ENCODE measurements at regions not wholly inside any gene's neighbourhood (a gene's known extent, or its start where the extent isn't known, plus 50 kb on each side); places are given as distances from the start of the nearest gene placed in this dataset.

DNA sequence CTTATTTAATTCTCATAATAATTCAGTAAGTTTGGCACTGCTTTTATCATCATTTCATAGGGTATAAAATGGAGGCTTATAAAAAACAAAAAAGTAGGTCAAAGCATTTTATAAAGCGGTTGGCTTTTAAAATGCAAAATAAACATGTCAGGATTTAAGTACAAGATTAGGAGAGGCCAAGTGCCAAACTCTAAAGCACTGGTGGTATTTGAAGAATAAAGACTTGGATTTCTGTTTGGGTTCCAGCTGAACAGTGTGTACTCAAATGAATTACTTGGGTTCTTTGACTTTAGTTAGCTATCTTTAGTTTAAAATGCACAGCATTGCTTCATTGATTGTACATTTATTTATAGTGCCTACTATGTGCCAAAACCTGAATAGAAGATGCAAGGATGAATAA is 966.6 kb upstream of the SEL1L start:
- WGBS (ENCODE audit: insufficient coverage), result 88% methylated on average over 1 of the region's 1 CpG
- no peaks in the 10 kb centered on the region for H3K36me3 ChIP-seq (ENCODE audit: control insufficient read depth, insufficient read depth, low read length)
- H3K27me3 ChIP-seq (ENCODE audit: control insufficient read depth, insufficient read depth, low read length), result no peaks in the 10 kb centered on the region
- Mint-ChIP-seq H3K4me3 (no peak overlapping the region), H3K36me3 (no peaks in the 10 kb centered on the region), H3K27me3 (ENCODE audit: low read depth in 2 of 2) (no peaks in the 10 kb centered on the region), H3K27ac (no peak overlapping the region), H3K9me3 (peaks cover 10 to 11% of the 10 kb centered on the region in 2 donors), H3K4me1 (no peaks in the 10 kb centered on the region)
- DNase-seq (no peak), ATAC-seq (no peak)
- no peak overlapping the region for H3K27ac ChIP-seq (ENCODE audit: low read length)
- no peak overlapping the region for H3K4me3 ChIP-seq (ENCODE audit: low read length)
- no peaks in the 10 kb centered on the region for H3K9me3 ChIP-seq (ENCODE audit: control insufficient read depth, insufficient read depth, low read length)
- TF ChIP-seq, protein P1, sequence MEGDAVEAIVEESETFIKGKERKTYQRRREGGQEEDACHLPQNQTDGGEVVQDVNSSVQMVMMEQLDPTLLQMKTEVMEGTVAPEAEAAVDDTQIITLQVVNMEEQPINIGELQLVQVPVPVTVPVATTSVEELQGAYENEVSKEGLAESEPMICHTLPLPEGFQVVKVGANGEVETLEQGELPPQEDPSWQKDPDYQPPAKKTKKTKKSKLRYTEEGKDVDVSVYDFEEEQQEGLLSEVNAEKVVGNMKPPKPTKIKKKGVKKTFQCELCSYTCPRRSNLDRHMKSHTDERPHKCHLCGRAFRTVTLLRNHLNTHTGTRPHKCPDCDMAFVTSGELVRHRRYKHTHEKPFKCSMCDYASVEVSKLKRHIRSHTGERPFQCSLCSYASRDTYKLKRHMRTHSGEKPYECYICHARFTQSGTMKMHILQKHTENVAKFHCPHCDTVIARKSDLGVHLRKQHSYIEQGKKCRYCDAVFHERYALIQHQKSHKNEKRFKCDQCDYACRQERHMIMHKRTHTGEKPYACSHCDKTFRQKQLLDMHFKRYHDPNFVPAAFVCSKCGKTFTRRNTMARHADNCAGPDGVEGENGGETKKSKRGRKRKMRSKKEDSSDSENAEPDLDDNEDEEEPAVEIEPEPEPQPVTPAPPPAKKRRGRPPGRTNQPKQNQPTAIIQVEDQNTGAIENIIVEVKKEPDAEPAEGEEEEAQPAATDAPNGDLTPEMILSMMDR (IDR thresholded peaks at IDR 0.05), result no peak
- H3K4me1 ChIP-seq (ENCODE audit: control insufficient read depth, insufficient read depth, low read length), result no peaks in the 10 kb centered on the region
- intact Hi-C loops (cut with micrococcal nuclease), result no loop called here

DNA sequence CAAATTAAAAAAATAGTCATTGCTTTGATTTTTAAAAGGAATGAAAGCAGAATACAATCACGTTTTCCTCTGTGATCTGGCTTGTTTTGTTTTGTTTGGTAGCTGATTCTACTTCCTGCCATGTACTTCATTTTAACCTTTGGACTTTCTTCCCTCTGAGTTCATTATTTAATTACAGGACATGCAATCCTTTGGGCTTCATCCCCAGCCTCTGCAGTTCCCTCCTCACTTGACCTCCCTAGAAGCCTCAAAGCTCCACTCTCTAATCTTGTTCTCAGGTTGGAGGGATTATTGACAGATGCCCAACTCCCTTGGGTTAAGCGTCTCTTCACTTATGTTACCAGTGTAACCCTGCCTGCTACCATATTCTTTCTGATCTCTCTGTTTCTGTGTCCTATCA is 967.9 kb upstream of the SEL1L start:
- Histone ChIP-seq H3K9me3 (ENCODE audit: control insufficient read depth, insufficient read depth, low read length) (no peaks in the 10 kb centered on the region), H3K27me3 (ENCODE audit: control insufficient read depth, insufficient read depth, low read length) (no peaks in the 10 kb centered on the region), H3K27ac (ENCODE audit: low read length) (no peak overlapping the region), H3K4me1 (ENCODE audit: control insufficient read depth, insufficient read depth, low read length) (no peaks in the 10 kb centered on the region), H3K4me3 (ENCODE audit: low read length) (no peak overlapping the region), H3K36me3 (ENCODE audit: control insufficient read depth, insufficient read depth, low read length) (no peaks in the 10 kb centered on the region)
- Mint-ChIP-seq H3K27ac (no peak overlapping the region), H3K27me3 (ENCODE audit: low read depth in 2 of 2) (no peaks in the 10 kb centered on the region), H3K4me3 (no peak overlapping the region), H3K36me3 (no peaks in the 10 kb centered on the region), H3K4me1 (no peaks in the 10 kb centered on the region), H3K9me3 (peaks cover 8 to 9% of the 10 kb centered on the region in 2 donors)
- intact Hi-C loops (cut with micrococcal nuclease), result no loop called here
- TF ChIP-seq, protein P1 (IDR thresholded peaks at IDR 0.05), result no peak
- ATAC-seq (no peak), DNase-seq (no peak)
- 88% methylated on average over 1 of the region's 2 CpGs for WGBS (ENCODE audit: insufficient coverage)

DNA sequence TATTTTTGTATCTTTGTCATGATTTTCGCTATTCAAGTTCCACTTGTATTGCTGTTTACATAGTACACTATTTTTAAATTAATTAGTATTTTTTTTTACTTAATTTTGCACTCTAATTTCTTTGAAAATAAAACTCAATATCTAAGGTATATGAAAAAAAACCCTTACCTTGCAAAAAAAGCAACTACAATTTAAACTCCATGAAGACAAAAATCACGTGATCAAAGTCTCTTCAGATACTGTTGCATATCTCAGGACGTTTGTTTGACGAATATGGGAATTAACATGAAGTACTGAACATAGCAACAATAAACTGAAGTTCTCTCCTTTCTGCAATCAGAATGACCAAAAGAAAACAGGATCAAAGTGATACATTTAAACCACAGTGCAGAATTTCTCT is 968.4 kb upstream of the SEL1L start:
- no peaks in the 10 kb centered on the region for H3K27me3 Mint-ChIP-seq (ENCODE audit: low read depth in 2 of 2)
- H3K9me3 ChIP-seq (ENCODE audit: control insufficient read depth, insufficient read depth, low read length), result no peaks in the 10 kb centered on the region

DNA sequence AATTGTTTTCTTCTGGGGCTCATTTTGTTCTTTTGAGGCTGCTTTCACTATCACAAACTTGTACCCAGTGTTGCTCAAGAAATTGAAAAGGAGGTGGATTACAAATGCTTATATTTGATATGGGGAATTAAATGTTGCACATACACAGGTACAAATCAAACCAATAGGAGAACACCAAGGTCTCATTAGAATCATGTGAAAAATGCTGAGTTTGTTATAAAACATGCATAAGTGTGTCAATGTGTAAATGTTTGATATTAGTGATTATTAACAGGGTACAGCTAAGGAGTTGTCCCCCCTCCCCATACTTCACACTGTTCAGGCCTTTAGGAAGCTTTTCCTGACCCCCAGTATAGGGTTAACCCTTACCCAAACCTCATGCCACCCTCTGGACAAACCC is 971.2 kb upstream of the SEL1L start:
- intact Hi-C loops (cut with micrococcal nuclease), result no loop called here
- no peak overlapping the region for H3K4me3 ChIP-seq (ENCODE audit: low read length)
- DNase-seq, result no peak
- H3K27me3 ChIP-seq (ENCODE audit: control insufficient read depth, insufficient read depth, low read length), result no peaks in the 10 kb centered on the region
- no peak overlapping the region for H3K4me3 Mint-ChIP-seq
- H3K36me3 Mint-ChIP-seq, result no peaks in the 10 kb centered on the region
- no peak overlapping the region for H3K27ac Mint-ChIP-seq
- ATAC-seq, result no peak
- H3K9me3 ChIP-seq (ENCODE audit: control insufficient read depth, insufficient read depth, low read length), result no peaks in the 10 kb centered on the region
- H3K9me3 Mint-ChIP-seq, result peaks cover 8 to 16% of the 10 kb centered on the region in 2 donors
- H3K36me3 ChIP-seq (ENCODE audit: control insufficient read depth, insufficient read depth, low read length), result no peaks in the 10 kb centered on the region
- no peak overlapping the region for H3K27ac ChIP-seq (ENCODE audit: low read length)
- TF ChIP-seq, protein P1 (IDR thresholded peaks at IDR 0.05), result no peak
- H3K4me1 Mint-ChIP-seq, result no peaks in the 10 kb centered on the region
- no peaks in the 10 kb centered on the region for H3K4me1 ChIP-seq (ENCODE audit: control insufficient read depth, insufficient read depth, low read length)
- no peaks in the 10 kb centered on the region for H3K27me3 Mint-ChIP-seq (ENCODE audit: low read depth in 2 of 2)

More for the DNA sequence above, 968.4 kb upstream of the SEL1L start:
- Mint-ChIP-seq H3K4me3 (no peak overlapping the region), H3K9me3 (peaks cover 8 to 11% of the 10 kb centered on the region in 2 donors), H3K4me1 (no peaks in the 10 kb centered on the region), H3K36me3 (no peaks in the 10 kb centered on the region), H3K27ac (no peak overlapping the region)
- H3K4me1 ChIP-seq (ENCODE audit: control insufficient read depth, insufficient read depth, low read length), result no peaks in the 10 kb centered on the region
- intact Hi-C loops (cut with micrococcal nuclease), result no loop called here
- DNase-seq (no peak), ATAC-seq (no peak)
- no peaks in the 10 kb centered on the region for H3K27me3 ChIP-seq (ENCODE audit: control insufficient read depth, insufficient read depth, low read length)
- no peak overlapping the region for H3K4me3 ChIP-seq (ENCODE audit: low read length)
- H3K27ac ChIP-seq (ENCODE audit: low read length), result no peak overlapping the region
- WGBS (ENCODE audit: insufficient coverage), result 88% methylated on average over 3 of the region's 4 CpGs
- TF ChIP-seq, protein P1 (IDR thresholded peaks at IDR 0.05), result no peak
- H3K36me3 ChIP-seq (ENCODE audit: control insufficient read depth, insufficient read depth, low read length), result no peaks in the 10 kb centered on the region

Measured in natural killer cell (primary cell).